SK-N-SH treated with all-trans-retinoic acid at 6 μM for 48 hours (cell line): ENCODE measurements at regions not wholly inside any gene's neighbourhood (a gene's known extent, or its start where the extent isn't known, plus 50 kb on each side); places are given as distances from the start of the nearest gene placed in this dataset.

ENCODE experiments used
- ATAC-seq: fragments of 200-7000 bp; cut with Tn5 transposase; 3 replicates; pipeline ENCODE4 v1.9.1; 2020; ENCODE audit warnings: mild to moderate bottlenecking, moderate library complexity
- ARNTL ChIP-seq: fragments of 450-650 bp; formaldehyde crosslinking; IDR thresholded peaks from 2 replicates; pipeline ENCODE4 v1.5.0; 2020; ENCODE audit warnings: low read depth, mild to moderate bottlenecking, moderate library complexity, borderline replicate concordance
- BACH2 ChIP-seq: fragments of 250-450 bp; sonication (Bioruptor Pico); IDR thresholded peaks from 2 replicates; pipeline ENCODE4 v1.9.0; 2021; ENCODE audit warnings: mild to moderate bottlenecking, borderline replicate concordance
- CSDC2 ChIP-seq: fragments of 250-450 bp; sonication (Bioruptor Pico); IDR thresholded peaks from 2 replicates; pipeline ENCODE4 v1.5.0; 2020; ENCODE audit warnings: mild to moderate bottlenecking, moderate library complexity
- CSRNP3 ChIP-seq: fragments of 250-450 bp; sonication (Bioruptor Pico); IDR thresholded peaks from 2 replicates; pipeline ENCODE4 v1.5.1; 2021; ENCODE audit warnings: mild to moderate bottlenecking, moderate library complexity
- ESRRG ChIP-seq: fragments of 250-450 bp; sonication (Bioruptor Pico); IDR thresholded peaks from 2 replicates; pipeline ENCODE4 v1.6.1; 2021; ENCODE audit warnings: mild to moderate bottlenecking
- GLIS3 ChIP-seq: fragments of 250-450 bp; sonication (Bioruptor Pico); IDR thresholded peaks from 2 replicates; pipeline ENCODE4 v1.5.0; 2020; ENCODE audit warnings: mild to moderate bottlenecking, moderate library complexity
- ISL1 ChIP-seq: fragments of 250-450 bp; sonication (Bioruptor Pico); IDR thresholded peaks from 2 replicates; pipeline ENCODE4 v2.1.2; 2022; ENCODE audit warnings: mild to moderate bottlenecking, moderate library complexity
- OSR1 ChIP-seq: fragments of 250-450 bp; sonication (Bioruptor Pico); IDR thresholded peaks from 2 replicates; pipeline ENCODE4 v1.8.0; 2022; ENCODE audit warnings: moderate library complexity, mild to moderate bottlenecking, inconsistent platforms
- PATZ1 ChIP-seq: fragments of 250-450 bp; sonication (Bioruptor Pico); IDR thresholded peaks from 2 replicates; pipeline ENCODE4 v1.8.0; 2020; ENCODE audit warnings: mild to moderate bottlenecking, moderate library complexity, borderline replicate concordance
- PPARA ChIP-seq: fragments of 250-450 bp; sonication (Bioruptor Pico); IDR thresholded peaks from 2 replicates; pipeline ENCODE4 v1.5.0; 2020; ENCODE audit warnings: mild to moderate bottlenecking, borderline replicate concordance
- RARB ChIP-seq: fragments of 250-450 bp; sonication (Bioruptor Pico); IDR thresholded peaks from 2 replicates; pipeline ENCODE4 v1.8.0; 2021; ENCODE audit warnings: mild to moderate bottlenecking, moderate library complexity
- SNAI2 ChIP-seq: fragments of 250-450 bp; sonication (Bioruptor Pico); IDR thresholded peaks from 2 replicates; pipeline ENCODE4 v1.5.0; 2020; ENCODE audit warnings: mild to moderate bottlenecking, moderate library complexity
- TCF4 ChIP-seq: fragments of 250-450 bp; sonication (Bioruptor Pico); IDR thresholded peaks from 2 replicates; pipeline ENCODE4 v1.8.0; 2021; ENCODE audit warnings: mild to moderate bottlenecking, moderate library complexity, borderline replicate concordance
- TOX ChIP-seq: fragments of 250-450 bp; sonication (Bioruptor Pico); IDR thresholded peaks from 2 replicates; pipeline ENCODE4 v1.8.0; 2021; ENCODE audit warnings: mild to moderate bottlenecking, moderate library complexity, borderline replicate concordance
- ZC3H10 ChIP-seq: fragments of 250-450 bp; sonication (Bioruptor Pico); IDR thresholded peaks from 2 replicates; pipeline ENCODE4 v1.5.1; 2021; ENCODE audit warnings: mild to moderate bottlenecking, moderate library complexity
- ZFP3 ChIP-seq: fragments of 250-450 bp; sonication (Bioruptor Pico); IDR thresholded peaks from 2 replicates; pipeline ENCODE4 v1.5.0; 2020; ENCODE audit warnings: mild to moderate bottlenecking, moderate library complexity
- ZFP30 ChIP-seq: fragments of 450-650 bp; formaldehyde crosslinking; IDR thresholded peaks from 2 replicates; pipeline ENCODE4 v1.5.0; 2022; ENCODE audit warnings: mild to moderate bottlenecking, moderate library complexity
- ZNF565 ChIP-seq: fragments of 450-650 bp; formaldehyde crosslinking; conservative IDR thresholded peaks from 2 replicates; pipeline ENCODE4 v1.5.0; 2020; ENCODE audit warnings: low read depth, mild to moderate bottlenecking, moderate library complexity
- ZNF70 ChIP-seq: fragments of 450-650 bp; formaldehyde crosslinking; IDR thresholded peaks from 2 replicates; pipeline ENCODE4 v1.5.0; 2020; ENCODE audit warnings: mild to moderate bottlenecking, moderate library complexity
- ZNF8 ChIP-seq: fragments of 450-650 bp; formaldehyde crosslinking; IDR thresholded peaks from 2 replicates; pipeline ENCODE4 v1.5.0; 2020; ENCODE audit warnings: mild to moderate bottlenecking, moderate library complexity
- TF ChIP-seq, protein P1 (sequence below): fragments of 250-450 bp; sonication (Bioruptor Pico); IDR thresholded peaks from 2 replicates; pipeline ENCODE4 v1.5.0; 2020; ENCODE audit warnings: mild to moderate bottlenecking, moderate library complexity
- TF ChIP-seq, protein P2 (sequence below): fragments of 250-450 bp; sonication (Bioruptor Pico); IDR thresholded peaks from 2 replicates; pipeline ENCODE4 v1.5.1; 2020; ENCODE audit warnings: low read depth, mild to moderate bottlenecking, moderate library complexity
- TF ChIP-seq, protein P3 (sequence below): fragments of 250-450 bp; sonication (Bioruptor Pico); IDR thresholded peaks from 2 replicates; pipeline ENCODE4 v1.8.0; 2021; ENCODE audit warnings: low read depth, mild to moderate bottlenecking, moderate library complexity, borderline replicate concordance

GRCh38 chr12:102766961-102767360 lies 150.1 kb downstream of the PAH start:
- no peak for ATAC-seq
- TF ChIP-seq TOX (CRISPR knock-in tag) (no peak), BACH2 (CRISPR knock-in tag) (no peak), ZNF565 (CRISPR knock-in tag) (no peak), ESRRG (CRISPR knock-in tag) (no peak), OSR1 (no peak), CSDC2 (no peak), SNAI2 (CRISPR knock-in tag) (no peak), CSRNP3 (no peak), ZFP30 (CRISPR knock-in tag) (no peak), PATZ1 (no peak), ZNF8 (no peak), ZFP3 (CRISPR knock-in tag) (no peak), PPARA (CRISPR knock-in tag) (no peak), TCF4 (CRISPR knock-in tag) (no peak)
- TF ChIP-seq, protein P1, sequence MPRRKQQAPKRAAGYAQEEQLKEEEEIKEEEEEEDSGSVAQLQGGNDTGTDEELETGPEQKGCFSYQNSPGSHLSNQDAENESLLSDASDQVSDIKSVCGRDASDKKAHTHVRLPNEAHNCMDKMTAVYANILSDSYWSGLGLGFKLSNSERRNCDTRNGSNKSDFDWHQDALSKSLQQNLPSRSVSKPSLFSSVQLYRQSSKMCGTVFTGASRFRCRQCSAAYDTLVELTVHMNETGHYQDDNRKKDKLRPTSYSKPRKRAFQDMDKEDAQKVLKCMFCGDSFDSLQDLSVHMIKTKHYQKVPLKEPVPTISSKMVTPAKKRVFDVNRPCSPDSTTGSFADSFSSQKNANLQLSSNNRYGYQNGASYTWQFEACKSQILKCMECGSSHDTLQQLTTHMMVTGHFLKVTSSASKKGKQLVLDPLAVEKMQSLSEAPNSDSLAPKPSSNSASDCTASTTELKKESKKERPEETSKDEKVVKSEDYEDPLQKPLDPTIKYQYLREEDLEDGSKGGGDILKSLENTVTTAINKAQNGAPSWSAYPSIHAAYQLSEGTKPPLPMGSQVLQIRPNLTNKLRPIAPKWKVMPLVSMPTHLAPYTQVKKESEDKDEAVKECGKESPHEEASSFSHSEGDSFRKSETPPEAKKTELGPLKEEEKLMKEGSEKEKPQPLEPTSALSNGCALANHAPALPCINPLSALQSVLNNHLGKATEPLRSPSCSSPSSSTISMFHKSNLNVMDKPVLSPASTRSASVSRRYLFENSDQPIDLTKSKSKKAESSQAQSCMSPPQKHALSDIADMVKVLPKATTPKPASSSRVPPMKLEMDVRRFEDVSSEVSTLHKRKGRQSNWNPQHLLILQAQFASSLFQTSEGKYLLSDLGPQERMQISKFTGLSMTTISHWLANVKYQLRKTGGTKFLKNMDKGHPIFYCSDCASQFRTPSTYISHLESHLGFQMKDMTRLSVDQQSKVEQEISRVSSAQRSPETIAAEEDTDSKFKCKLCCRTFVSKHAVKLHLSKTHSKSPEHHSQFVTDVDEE (CRISPR knock-in tag): no peak

GRCh38 chr12:102765736-102766135 lies 151.3 kb downstream of the PAH start:
- ATAC-seq: no peak
- TF ChIP-seq, protein P2, sequence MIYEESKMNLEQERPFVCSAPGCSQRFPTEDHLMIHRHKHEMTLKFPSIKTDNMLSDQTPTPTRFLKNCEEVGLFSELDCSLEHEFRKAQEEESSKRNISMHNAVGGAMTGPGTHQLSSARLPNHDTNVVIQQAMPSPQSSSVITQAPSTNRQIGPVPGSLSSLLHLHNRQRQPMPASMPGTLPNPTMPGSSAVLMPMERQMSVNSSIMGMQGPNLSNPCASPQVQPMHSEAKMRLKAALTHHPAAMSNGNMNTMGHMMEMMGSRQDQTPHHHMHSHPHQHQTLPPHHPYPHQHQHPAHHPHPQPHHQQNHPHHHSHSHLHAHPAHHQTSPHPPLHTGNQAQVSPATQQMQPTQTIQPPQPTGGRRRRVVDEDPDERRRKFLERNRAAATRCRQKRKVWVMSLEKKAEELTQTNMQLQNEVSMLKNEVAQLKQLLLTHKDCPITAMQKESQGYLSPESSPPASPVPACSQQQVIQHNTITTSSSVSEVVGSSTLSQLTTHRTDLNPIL (CRISPR knock-in tag): no peak
- TF ChIP-seq ZNF70 (CRISPR knock-in tag): no peak

DNA sequence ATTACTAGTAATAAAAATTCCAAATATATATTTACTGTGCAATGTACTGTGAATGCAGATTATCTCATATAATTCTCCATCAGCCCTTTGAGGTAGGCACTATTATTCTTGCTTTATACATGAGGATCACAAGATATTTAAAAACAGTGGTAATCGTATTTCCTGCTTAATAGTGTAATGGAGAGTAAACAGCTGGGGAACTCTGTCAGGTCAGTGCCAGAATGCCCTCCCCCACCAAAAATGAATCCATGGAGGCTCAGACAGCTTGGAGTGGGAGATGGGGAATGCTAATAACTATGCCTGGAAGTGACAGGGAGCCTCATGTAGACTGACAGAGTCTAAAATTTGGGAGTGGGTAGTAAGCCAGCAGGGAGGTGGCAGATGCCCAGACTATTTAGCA lies 153.6 kb downstream of the PAH start:
- no peak for ATAC-seq
- TF ChIP-seq, protein P1 (CRISPR knock-in tag): no peak
- TF ChIP-seq ZC3H10 (CRISPR knock-in tag) (no peak), GLIS3 (CRISPR knock-in tag) (no peak), CSDC2 (no peak), CSRNP3 (no peak), ZNF8 (no peak), RARB (CRISPR knock-in tag) (no peak), TCF4 (CRISPR knock-in tag) (no peak), SNAI2 (CRISPR knock-in tag) (no peak), ZFP30 (CRISPR knock-in tag) (no peak), ESRRG (CRISPR knock-in tag) (no peak), ARNTL (CRISPR knock-in tag) (no peak), TOX (CRISPR knock-in tag) (no peak), PPARA (CRISPR knock-in tag) (no peak), ISL1 (no peak), ZNF70 (CRISPR knock-in tag) (no peak), PATZ1 (no peak)
- TF ChIP-seq, protein P3, sequence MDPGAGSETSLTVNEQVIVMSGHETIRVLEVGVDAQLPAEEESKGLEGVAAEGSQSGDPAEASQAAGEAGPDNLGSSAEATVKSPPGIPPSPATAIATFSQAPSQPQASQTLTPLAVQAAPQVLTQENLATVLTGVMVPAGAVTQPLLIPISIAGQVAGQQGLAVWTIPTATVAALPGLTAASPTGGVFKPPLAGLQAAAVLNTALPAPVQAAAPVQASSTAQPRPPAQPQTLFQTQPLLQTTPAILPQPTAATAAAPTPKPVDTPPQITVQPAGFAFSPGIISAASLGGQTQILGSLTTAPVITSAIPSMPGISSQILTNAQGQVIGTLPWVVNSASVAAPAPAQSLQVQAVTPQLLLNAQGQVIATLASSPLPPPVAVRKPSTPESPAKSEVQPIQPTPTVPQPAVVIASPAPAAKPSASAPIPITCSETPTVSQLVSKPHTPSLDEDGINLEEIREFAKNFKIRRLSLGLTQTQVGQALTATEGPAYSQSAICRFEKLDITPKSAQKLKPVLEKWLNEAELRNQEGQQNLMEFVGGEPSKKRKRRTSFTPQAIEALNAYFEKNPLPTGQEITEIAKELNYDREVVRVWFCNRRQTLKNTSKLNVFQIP (CRISPR knock-in tag): no peak
